Gastrocnemius medialis (tissue), 4 donors: ENCODE measurements at regions not wholly inside any gene's neighbourhood (a gene's known extent, or its start where the extent isn't known, plus 50 kb on each side); places are given as distances from the start of the nearest gene placed in this dataset.

ENCODE experiments used
- POLR2A ChIP-seq, 2 donors: fragments of 450-650 bp; IDR thresholded peaks; one replicate each; pipeline ENCODE4 v1.6.1; 2017; ENCODE audit warnings: antibody characterized with exemption in 2 of 2, mild to moderate bottlenecking in 2 of 2, moderate library complexity in 2 of 2
- TF ChIP-seq, protein P1 (sequence below), 5 experiments: fragments of 450-650 bp in 3 of 5; fragments of 200-600 bp in 2 of 5; sonication (generic) in 2 of 5; IDR thresholded peaks in 4 of 5; conservative IDR thresholded peaks in 1 of 5; 1 replicate in 4 of 5; 2 replicates in 1 of 5; pipeline ENCODE4 v1.5.1; 2016 to 2019; ENCODE audit warnings: antibody characterized with exemption in 5 of 5, mild to moderate bottlenecking in 3 of 5, moderate library complexity in 3 of 5

DNA sequence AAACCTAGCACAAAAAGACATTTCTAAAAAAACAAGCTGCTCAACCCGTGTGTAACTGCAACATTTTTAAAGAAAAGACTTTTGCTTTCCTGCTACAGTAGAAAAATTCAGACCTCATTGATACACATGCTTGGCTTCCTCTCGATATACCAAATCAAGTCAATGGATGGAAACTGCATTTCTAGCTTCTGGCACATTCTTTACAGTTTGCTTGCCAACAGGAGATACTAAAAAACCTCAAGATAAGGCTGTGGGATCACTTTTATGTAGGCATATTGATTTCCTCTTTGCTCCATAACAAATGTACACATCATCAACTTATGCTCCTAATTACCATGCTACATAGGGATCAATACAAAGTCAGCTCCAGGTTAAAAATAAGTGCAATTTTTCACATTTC lies 178.4 kb downstream of the SIPA1L2 start:
- TF ChIP-seq, protein P1, sequence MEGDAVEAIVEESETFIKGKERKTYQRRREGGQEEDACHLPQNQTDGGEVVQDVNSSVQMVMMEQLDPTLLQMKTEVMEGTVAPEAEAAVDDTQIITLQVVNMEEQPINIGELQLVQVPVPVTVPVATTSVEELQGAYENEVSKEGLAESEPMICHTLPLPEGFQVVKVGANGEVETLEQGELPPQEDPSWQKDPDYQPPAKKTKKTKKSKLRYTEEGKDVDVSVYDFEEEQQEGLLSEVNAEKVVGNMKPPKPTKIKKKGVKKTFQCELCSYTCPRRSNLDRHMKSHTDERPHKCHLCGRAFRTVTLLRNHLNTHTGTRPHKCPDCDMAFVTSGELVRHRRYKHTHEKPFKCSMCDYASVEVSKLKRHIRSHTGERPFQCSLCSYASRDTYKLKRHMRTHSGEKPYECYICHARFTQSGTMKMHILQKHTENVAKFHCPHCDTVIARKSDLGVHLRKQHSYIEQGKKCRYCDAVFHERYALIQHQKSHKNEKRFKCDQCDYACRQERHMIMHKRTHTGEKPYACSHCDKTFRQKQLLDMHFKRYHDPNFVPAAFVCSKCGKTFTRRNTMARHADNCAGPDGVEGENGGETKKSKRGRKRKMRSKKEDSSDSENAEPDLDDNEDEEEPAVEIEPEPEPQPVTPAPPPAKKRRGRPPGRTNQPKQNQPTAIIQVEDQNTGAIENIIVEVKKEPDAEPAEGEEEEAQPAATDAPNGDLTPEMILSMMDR (IDR thresholded peaks at IDR 0.05 in 4 of 5, conservative IDR thresholded peaks at IDR 0.05 in 1 of 5): no peak
- no peak for TF ChIP-seq POLR2A (IDR thresholded peaks at IDR 0.05)
